ENCODE measurements at regions not wholly inside any gene's neighbourhood (a gene's known extent, or its start where the extent isn't known, plus 50 kb on each side); places are given as distances from the start of the nearest gene placed in this dataset.
"Not testable (repeated sequence)": the region's sequence is repeated elsewhere in the genome, so short reads cannot be mapped to it uniquely, and the experiment has no call there.

GRCh38 chr9:27672718-27673117, 99.4 kb upstream of the C9orf72 start:
- DNase-seq (ENCODE audit: low read depth in 2 of 2) = no peak

GRCh38 chr9:27673641-27674040, 100.4 kb upstream of the C9orf72 start:
- no peak for DNase-seq (ENCODE audit: low read depth in 2 of 2)

GRCh38 chr9:27675354-27675753, 102.1 kb upstream of the C9orf72 start:
- no peak for DNase-seq (ENCODE audit: low read depth in 2 of 2)

- no peak for DNase-seq (ENCODE audit: low read depth in 2 of 2)
These were observed 103.5 kb upstream of the C9orf72 start for GRCh38 chr9:27676827-27677226.

- no peak for DNase-seq (ENCODE audit: low read depth in 2 of 2)
These were observed 106.1 kb upstream of the C9orf72 start for GRCh38 chr9:27679338-27679737.

GRCh38 chr9:27683181-27683580, 109.9 kb upstream of the C9orf72 start:
- no peak for DNase-seq (ENCODE audit: low read depth in 2 of 2)

- DNase-seq (ENCODE audit: low read depth in 2 of 2) = no peak
These were observed 115.7 kb upstream of the C9orf72 start for GRCh38 chr9:27688954-27689353.

- not testable (repeated sequence) for DNase-seq (ENCODE audit: low read depth in 2 of 2)
These were observed 117.5 kb upstream of the C9orf72 start for GRCh38 chr9:27690816-27691215.

GRCh38 chr9:27699621-27700020, 126.3 kb upstream of the C9orf72 start:
- DNase-seq (ENCODE audit: low read depth in 2 of 2) = no peak

GRCh38 chr9:27701016-27701415, 127.7 kb upstream of the C9orf72 start:
- no peak for DNase-seq (ENCODE audit: low read depth in 2 of 2)

- DNase-seq (ENCODE audit: low read depth in 2 of 2) = no peak
These were observed 128.3 kb upstream of the C9orf72 start for GRCh38 chr9:27701587-27701986.

GRCh38 chr9:27703216-27703980, 130.1 kb upstream of the C9orf72 start:
- no peak for DNase-seq (ENCODE audit: low read depth in 2 of 2)

GRCh38 chr9:27711241-27711640, 138.0 kb upstream of the C9orf72 start:
- no peak for DNase-seq (ENCODE audit: low read depth in 2 of 2)

GRCh38 chr9:27712806-27713205, 139.5 kb upstream of the C9orf72 start:
- no peak for DNase-seq (ENCODE audit: low read depth in 2 of 2)

GRCh38 chr9:27714388-27714787, 141.1 kb upstream of the C9orf72 start:
- DNase-seq (ENCODE audit: low read depth in 2 of 2) = no peak

- no peak for DNase-seq (ENCODE audit: low read depth in 2 of 2)
These were observed 142.4 kb upstream of the C9orf72 start for GRCh38 chr9:27715651-27716050.

- no peak for DNase-seq (ENCODE audit: low read depth in 2 of 2)
These were observed 144.7 kb upstream of the C9orf72 start for GRCh38 chr9:27717991-27718390.

- no peak for DNase-seq (ENCODE audit: low read depth in 2 of 2)
These were observed 146.4 kb upstream of the C9orf72 start for GRCh38 chr9:27719711-27720110.

GRCh38 chr9:27722866-27723265, 149.6 kb upstream of the C9orf72 start:
- no peak for DNase-seq (ENCODE audit: low read depth in 2 of 2)

GRCh38 chr9:27726244-27727081, 153.2 kb upstream of the C9orf72 start:
- peak in 1 of 2 donors; percentile 11 for DNase-seq (ENCODE audit: low read depth in 2 of 2)

- no peak for DNase-seq (ENCODE audit: low read depth in 2 of 2)
These were observed 159.2 kb upstream of the C9orf72 start for GRCh38 chr9:27732494-27732893.

- DNase-seq (ENCODE audit: low read depth in 2 of 2) = no peak
These were observed 170.2 kb upstream of the C9orf72 start for GRCh38 chr9:27743490-27743889.

- no peak for DNase-seq (ENCODE audit: low read depth in 2 of 2)
These were observed 174.2 kb upstream of the C9orf72 start for GRCh38 chr9:27747450-27747849.
